Mesenchymal stem cell (in vitro differentiated cells and primary cell): ENCODE measurements at regions not wholly inside any gene's neighbourhood (a gene's known extent, or its start where the extent isn't known, plus 50 kb on each side); places are given as distances from the start of the nearest gene placed in this dataset.

Experiments used
- DNase-seq: peaks from one replicate; pipeline ENCODE4 v3.0.0-alpha.2; 2013
- H2AFZ ChIP-seq: one replicate; pipeline ENCODE4 v1.6.1; 2013; ENCODE audit warnings: low read depth, mild to moderate bottlenecking, control low read depth, inconsistent platforms, low read length, moderate library complexity
- H2AK5ac ChIP-seq: 2 replicates; pipeline ENCODE4 v1.6.1; 2013; ENCODE audit warnings: low read length, moderate library complexity, mild to moderate bottlenecking, inconsistent platforms; ENCODE audit not compliant: severe bottlenecking
- H2BK120ac ChIP-seq: one replicate; pipeline ENCODE4 v1.6.1; 2013; ENCODE audit warnings: low read depth, mild to moderate bottlenecking, inconsistent platforms, low read length, moderate library complexity
- H2BK12ac ChIP-seq, 2 experiments: one replicate each; pipeline ENCODE4 v1.6.1; 2013; ENCODE audit warnings: inconsistent platforms in 2 of 2, low read length in 2 of 2, mild to moderate bottlenecking in 2 of 2, moderate library complexity in 2 of 2, control low read depth in 1 of 2
- H2BK15ac ChIP-seq: one replicate; pipeline ENCODE4 v1.6.1; 2013; ENCODE audit warnings: mild to moderate bottlenecking, low read depth, inconsistent platforms; ENCODE audit not compliant: poor library complexity, severe bottlenecking
- H2BK5ac ChIP-seq: 2 replicates; pipeline ENCODE4 v1.6.1; 2013; ENCODE audit warnings: low read depth, mild to moderate bottlenecking, low read length, control low read depth, inconsistent platforms; ENCODE audit not compliant: poor library complexity, severe bottlenecking
- H3K14ac ChIP-seq, 2 experiments: one replicate each; pipeline ENCODE4 v1.6.1; 2013; ENCODE audit warnings: inconsistent platforms in 2 of 2, low read length in 2 of 2, control low read depth in 1 of 2, mild to moderate bottlenecking in 1 of 2, moderate library complexity in 1 of 2
- H3K18ac ChIP-seq, 2 experiments: one replicate each; pipeline ENCODE4 v1.6.1; 2013; ENCODE audit warnings: inconsistent platforms in 2 of 2, low read length in 2 of 2, control low read depth in 1 of 2, low read depth in 1 of 2, mild to moderate bottlenecking in 1 of 2
- H3K23ac ChIP-seq, 2 experiments: one replicate each; pipeline ENCODE4 v1.6.1; 2013; ENCODE audit warnings: inconsistent platforms in 2 of 2, low read length in 2 of 2, mild to moderate bottlenecking in 2 of 2, moderate library complexity in 2 of 2, control low read depth in 1 of 2
- H3K27ac ChIP-seq: 2 replicates; pipeline ENCODE4 v1.5.1; 2013; ENCODE audit warnings: mild to moderate bottlenecking, moderate library complexity, low read length, control low read depth, inconsistent platforms; ENCODE audit not compliant: poor library complexity, severe bottlenecking
- H3K27me3 ChIP-seq, 2 experiments: 2 replicates each; pipeline versions ENCODE4 v1.6.1 to v1.7.0; 2013; ENCODE audit warnings: low read length in 2 of 2, mild to moderate bottlenecking in 2 of 2, moderate library complexity in 2 of 2, control low read depth in 1 of 2, inconsistent platforms in 1 of 2; ENCODE audit not compliant: control insufficient read depth in 1 of 2, insufficient read depth in 1 of 2
- H3K36me3 ChIP-seq, 2 experiments: 2 replicates each; pipeline versions ENCODE4 v1.6.1 to v1.7.0; 2013; ENCODE audit warnings: low read length in 2 of 2, control low read depth in 1 of 2, inconsistent platforms in 1 of 2, low read depth in 1 of 2, mild to moderate bottlenecking in 1 of 2; ENCODE audit not compliant: insufficient read depth in 2 of 2, control insufficient read depth in 1 of 2
- H3K4ac ChIP-seq, 2 experiments: one replicate each; pipeline ENCODE4 v1.6.1; 2013; ENCODE audit warnings: inconsistent platforms in 2 of 2, low read length in 2 of 2, mild to moderate bottlenecking in 2 of 2, moderate library complexity in 2 of 2, control low read depth in 1 of 2, low read depth in 1 of 2
- H3K4me1 ChIP-seq: 2 replicates; pipeline ENCODE4 v1.6.1; 2013; ENCODE audit warnings: low read depth, low read length, control low read depth; ENCODE audit not compliant: control insufficient read depth, insufficient read depth
- H3K4me2 ChIP-seq: 2 replicates; pipeline ENCODE4 v1.6.1; 2013; ENCODE audit warnings: low read length, mild to moderate bottlenecking, inconsistent platforms; ENCODE audit not compliant: poor library complexity, severe bottlenecking
- H3K4me3 ChIP-seq, 2 experiments: 2 replicates each; pipeline versions ENCODE4 v1.5.1 to v1.7.0; 2013; ENCODE audit warnings: low read length in 2 of 2, mild to moderate bottlenecking in 2 of 2, control low read depth in 1 of 2, low read depth in 1 of 2; ENCODE audit not compliant: insufficient read depth in 1 of 2
- H3K79me1 ChIP-seq: replicated peaks from 2 replicates; pipeline ENCODE4 v1.6.1; 2013; ENCODE audit warnings: mild to moderate bottlenecking, control low read depth, low read length, inconsistent platforms; ENCODE audit not compliant: poor library complexity, severe bottlenecking
- H3K9ac ChIP-seq: 2 replicates; pipeline ENCODE4 v1.7.0; 2013; ENCODE audit warnings: mild to moderate bottlenecking, low read length, moderate library complexity
- H3K9me3 ChIP-seq: 2 replicates; pipeline ENCODE4 v1.7.0; 2013; ENCODE audit warnings: mild to moderate bottlenecking, low read length; ENCODE audit not compliant: control insufficient read depth
- H4K8ac ChIP-seq: one replicate; pipeline ENCODE4 v1.6.1; 2013; ENCODE audit warnings: inconsistent platforms, mild to moderate bottlenecking, low read length, moderate library complexity
- H4K91ac ChIP-seq: one replicate; pipeline ENCODE4 v1.6.1; 2013; ENCODE audit warnings: mild to moderate bottlenecking, low read length, inconsistent platforms
- WGBS: methylation state at CpG from one replicate; pipeline ENCODE4 v1.1.7; 2013; ENCODE audit warnings: mixed read lengths; 5-methylcytosine and 5-hydroxymethylcytosine counted together

GRCh38 chr11:119791701-119792151 is 62.7 kb upstream of the NECTIN1 start:
- H3K9me3 ChIP-seq: no peaks in the 10 kb centered on the region
- H3K79me1 ChIP-seq: no peaks in the 10 kb centered on the region
- no peak overlapping the region for H2AFZ ChIP-seq
- H2BK15ac ChIP-seq: no peak overlapping the region
- no peak overlapping the region for H3K4me3 ChIP-seq
- no peak overlapping the region for H3K4ac ChIP-seq
- no peak overlapping the region for H3K18ac ChIP-seq
- no peak overlapping the region for H2BK12ac ChIP-seq
- H2AK5ac ChIP-seq: no peak overlapping the region
- no peak overlapping the region for H3K9ac ChIP-seq
- H3K36me3 ChIP-seq: no peaks in the 10 kb centered on the region
- H4K91ac ChIP-seq: no peak overlapping the region
- H3K27ac ChIP-seq: no peak overlapping the region
- WGBS: 6% methylated on average over 6 of the region's 6 CpGs
- no peak overlapping the region for H4K8ac ChIP-seq
- H2BK5ac ChIP-seq: no peak overlapping the region
- H3K4me2 ChIP-seq: no peak overlapping the region
- DNase-seq: no peak
- no peak overlapping the region for H3K14ac ChIP-seq
- peaks cover 11% of the 10 kb centered on the region for H3K4me1 ChIP-seq
- H3K27me3 ChIP-seq: peaks cover 23 to 39% of the 10 kb centered on the region in 2 experiments
- H2BK120ac ChIP-seq: no peak overlapping the region
- H3K23ac ChIP-seq: no peak overlapping the region

- H2BK12ac ChIP-seq: no peak overlapping the region
- no peaks in the 10 kb centered on the region for H3K9me3 ChIP-seq
- H3K4ac ChIP-seq: no peak overlapping the region
- no peak overlapping the region for H4K8ac ChIP-seq
- peaks cover 21 to 36% of the 10 kb centered on the region in 2 experiments for H3K27me3 ChIP-seq
- H3K9ac ChIP-seq: no peak overlapping the region
- no peak overlapping the region for H4K91ac ChIP-seq
- H3K27ac ChIP-seq: no peak overlapping the region
- 54% methylated on average over 6 of the region's 6 CpGs for WGBS
- H3K18ac ChIP-seq: no peak overlapping the region
- no peak overlapping the region for H2AFZ ChIP-seq
- H3K4me2 ChIP-seq: no peak overlapping the region
- H3K79me1 ChIP-seq: no peaks in the 10 kb centered on the region
- no peak overlapping the region for H2AK5ac ChIP-seq
- no peak overlapping the region for H3K4me3 ChIP-seq
- no peaks in the 10 kb centered on the region for H3K36me3 ChIP-seq
- no peak overlapping the region for H3K23ac ChIP-seq
- no peak overlapping the region for H3K14ac ChIP-seq
- no peak overlapping the region for H2BK120ac ChIP-seq
- no peak for DNase-seq
- H2BK15ac ChIP-seq: no peak overlapping the region
- H3K4me1 ChIP-seq: peaks cover 11% of the 10 kb centered on the region
- H2BK5ac ChIP-seq: no peak overlapping the region
Observed at GRCh38 chr11:119791047-119791446, 62.0 kb upstream of the NECTIN1 start.

GRCh38 chr11:119790476-119790875 is 61.5 kb upstream of the NECTIN1 start:
- H2BK120ac ChIP-seq: no peak overlapping the region
- H3K23ac ChIP-seq: no peak overlapping the region
- H3K4me1 ChIP-seq: peaks cover 11% of the 10 kb centered on the region
- H2AK5ac ChIP-seq: no peak overlapping the region
- no peaks in the 10 kb centered on the region for H3K79me1 ChIP-seq
- no peak overlapping the region for H4K8ac ChIP-seq
- H3K36me3 ChIP-seq: no peaks in the 10 kb centered on the region
- no peak overlapping the region for H2BK15ac ChIP-seq
- H3K18ac ChIP-seq: no peak overlapping the region
- DNase-seq: no peak
- H3K27ac ChIP-seq: no peak overlapping the region
- no peak overlapping the region for H2AFZ ChIP-seq
- no peak overlapping the region for H3K9ac ChIP-seq
- no peak overlapping the region for H4K91ac ChIP-seq
- WGBS: 44% methylated on average over 5 of the region's 9 CpGs
- no peak overlapping the region for H3K4me3 ChIP-seq
- H2BK12ac ChIP-seq: no peak overlapping the region
- no peak overlapping the region for H2BK5ac ChIP-seq
- H3K4me2 ChIP-seq: no peak overlapping the region
- H3K14ac ChIP-seq: no peak overlapping the region
- no peak overlapping the region for H3K4ac ChIP-seq
- H3K9me3 ChIP-seq: no peaks in the 10 kb centered on the region
- H3K27me3 ChIP-seq: peaks cover 18 to 32% of the 10 kb centered on the region in 2 experiments

- Histone ChIP-seq H3K4me3 (no peak overlapping the region), H3K27me3 (peaks cover 18 to 32% of the 10 kb centered on the region in 2 experiments), H3K23ac (no peak overlapping the region), H2BK15ac (no peak overlapping the region), H2AFZ (no peak overlapping the region), H3K18ac (no peak overlapping the region), H3K4ac (no peak overlapping the region), H3K79me1 (no peaks in the 10 kb centered on the region), H2AK5ac (no peak overlapping the region), H4K91ac (no peak overlapping the region), H2BK120ac (no peak overlapping the region), H3K9ac (no peak overlapping the region), H3K27ac (no peak overlapping the region), H2BK12ac (no peak overlapping the region), H2BK5ac (no peak overlapping the region), H3K4me1 (peaks cover 11% of the 10 kb centered on the region), H3K4me2 (no peak overlapping the region), H3K36me3 (no peaks in the 10 kb centered on the region), H3K9me3 (no peaks in the 10 kb centered on the region), H4K8ac (no peak overlapping the region), H3K14ac (no peak overlapping the region)
- 79% methylated on average over 8 of the region's 11 CpGs for WGBS
- DNase-seq: no peak
Observed at GRCh38 chr11:119789766-119790407, 60.9 kb upstream of the NECTIN1 start.
